Skeletal muscle tissue (tissue), 3 donors: ENCODE measurements at regions not wholly inside any gene's neighbourhood (a gene's known extent, or its start where the extent isn't known, plus 50 kb on each side); places are given as distances from the start of the nearest gene placed in this dataset.
"Not testable (repeated sequence)": the region's sequence is repeated elsewhere in the genome, so short reads cannot be mapped to it uniquely, and the experiment has no call there.

ENCODE experiments used
- H3K27ac ChIP-seq: one replicate; pipeline ENCODE4 v1.7.0; 2013; ENCODE audit warnings: mild to moderate bottlenecking, low read depth, low read length, inconsistent platforms
- H3K27me3 ChIP-seq, 3 donors: one replicate each; pipeline ENCODE4 v1.7.0; 2013; ENCODE audit warnings: low read length in 3 of 3; ENCODE audit not compliant: control insufficient read depth in 3 of 3, insufficient read depth in 3 of 3
- H3K36me3 ChIP-seq, 3 donors: one replicate each; pipeline ENCODE4 v1.7.0; 2013; ENCODE audit warnings: low read length in 3 of 3; ENCODE audit not compliant: control insufficient read depth in 3 of 3, insufficient read depth in 3 of 3
- H3K4me1 ChIP-seq, 3 donors: one replicate each; pipeline ENCODE4 v1.7.0; 2013; ENCODE audit warnings: low read length in 3 of 3, mild to moderate bottlenecking in 3 of 3; ENCODE audit not compliant: control insufficient read depth in 3 of 3, insufficient read depth in 3 of 3
- H3K4me3 ChIP-seq, 3 donors: one replicate each; pipeline ENCODE4 v1.7.0; 2013; ENCODE audit warnings: low read length in 3 of 3
- H3K9ac ChIP-seq, 3 donors: one replicate each; pipeline ENCODE4 v1.7.0; 2013; ENCODE audit warnings: low read length in 3 of 3, mild to moderate bottlenecking in 3 of 3, moderate library complexity in 2 of 3, low read depth in 1 of 3
- H3K9me3 ChIP-seq, 3 donors: one replicate each; pipeline ENCODE4 v1.7.0; 2013; ENCODE audit warnings: low read length in 3 of 3; ENCODE audit not compliant: control insufficient read depth in 3 of 3
- donor health status: Osteomylitis.

DNA sequence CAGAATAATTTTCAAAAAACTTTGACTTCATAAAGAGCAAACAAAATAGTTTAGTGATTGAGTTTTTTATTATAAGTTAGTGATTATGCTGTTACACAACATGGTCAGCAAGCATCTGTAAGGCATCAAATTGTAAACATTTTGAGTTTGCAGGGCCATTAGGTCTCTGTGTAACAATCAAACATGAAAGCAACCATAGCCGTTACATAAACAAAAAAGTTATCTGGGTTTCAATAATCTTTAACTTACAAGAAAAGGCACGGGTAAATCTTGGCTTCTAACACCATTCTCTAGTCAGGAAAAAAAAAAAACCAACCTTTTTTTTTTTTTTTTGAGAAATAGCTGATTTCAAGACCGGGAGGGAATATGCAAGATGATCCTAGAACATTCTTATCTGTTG, 1941.1 kb downstream of the PCDH7 start:
- H3K9ac ChIP-seq, result no peak overlapping the region
- no peaks in the 10 kb centered on the region for H3K27me3 ChIP-seq
- H3K4me1 ChIP-seq, result no peaks in the 10 kb centered on the region
- no peak overlapping the region for H3K27ac ChIP-seq
- H3K36me3 ChIP-seq, result no peaks in the 10 kb centered on the region
- H3K9me3 ChIP-seq, result peaks cover 0 to 2% (median 0%) of the 10 kb centered on the region in 3 donors
- no peak overlapping the region for H3K4me3 ChIP-seq

- no peaks in the 10 kb centered on the region for H3K36me3 ChIP-seq
- no peak overlapping the region for H3K9ac ChIP-seq
- no peak overlapping the region for H3K4me3 ChIP-seq
- peaks cover 0 to 2% (median 0%) of the 10 kb centered on the region in 3 donors for H3K9me3 ChIP-seq
- no peaks in the 10 kb centered on the region for H3K27me3 ChIP-seq
- H3K27ac ChIP-seq, result no peak overlapping the region
- H3K4me1 ChIP-seq, result no peaks in the 10 kb centered on the region
These were observed 1942.6 kb downstream of the PCDH7 start for GRCh38 chr4:32662803-32663202.

DNA sequence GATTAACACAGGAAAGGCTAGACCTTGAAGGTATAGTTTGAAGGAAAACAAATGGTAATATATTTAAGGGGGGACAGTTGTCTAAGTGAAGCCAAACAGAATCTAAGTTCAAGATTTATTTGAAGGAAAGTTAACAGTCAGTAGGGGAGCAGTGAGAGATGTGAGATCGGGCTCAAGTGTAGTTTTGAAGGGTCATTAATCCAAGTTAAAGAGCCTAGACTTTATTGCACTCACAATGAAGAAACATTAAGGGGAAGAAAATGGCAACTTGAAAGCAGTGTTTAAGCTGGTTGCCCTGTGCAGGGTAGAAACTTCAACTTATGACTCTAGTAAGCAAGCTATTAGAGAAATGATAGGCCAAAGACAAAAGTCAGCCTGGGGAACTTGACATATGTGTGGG, 1952.2 kb downstream of the PCDH7 start:
- no peaks in the 10 kb centered on the region for H3K27me3 ChIP-seq
- H3K9ac ChIP-seq, result no peak overlapping the region
- no peaks in the 10 kb centered on the region for H3K36me3 ChIP-seq
- H3K4me3 ChIP-seq, result no peak overlapping the region
- no peaks in the 10 kb centered on the region for H3K4me1 ChIP-seq
- no peak overlapping the region for H3K27ac ChIP-seq
- no peaks in the 10 kb centered on the region for H3K9me3 ChIP-seq

DNA sequence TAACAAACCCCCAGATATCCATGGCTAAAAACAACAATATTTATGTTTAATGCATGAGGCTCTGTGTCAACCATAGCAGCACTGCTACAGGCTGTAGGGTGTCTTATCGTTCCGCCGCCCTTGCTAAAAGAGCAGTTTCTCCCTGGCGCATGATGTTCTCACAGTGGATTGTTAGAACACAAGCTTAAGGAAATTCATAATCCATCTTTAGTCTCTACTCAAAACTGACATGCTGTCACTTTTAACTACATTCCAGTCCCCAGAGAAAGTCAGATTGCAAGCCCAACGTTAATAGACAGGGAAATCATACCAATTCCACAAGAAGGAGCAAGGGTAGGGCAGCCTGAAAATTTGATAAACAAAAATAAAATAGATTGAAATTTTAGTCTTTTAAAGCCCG, 1960.8 kb downstream of the PCDH7 start:
- Histone ChIP-seq H3K4me1 (no peaks in the 10 kb centered on the region), H3K4me3 (no peak overlapping the region), H3K9ac (no peak overlapping the region), H3K27ac (no peak overlapping the region), H3K27me3 (no peaks in the 10 kb centered on the region), H3K36me3 (no peaks in the 10 kb centered on the region), H3K9me3 (no peaks in the 10 kb centered on the region)

DNA sequence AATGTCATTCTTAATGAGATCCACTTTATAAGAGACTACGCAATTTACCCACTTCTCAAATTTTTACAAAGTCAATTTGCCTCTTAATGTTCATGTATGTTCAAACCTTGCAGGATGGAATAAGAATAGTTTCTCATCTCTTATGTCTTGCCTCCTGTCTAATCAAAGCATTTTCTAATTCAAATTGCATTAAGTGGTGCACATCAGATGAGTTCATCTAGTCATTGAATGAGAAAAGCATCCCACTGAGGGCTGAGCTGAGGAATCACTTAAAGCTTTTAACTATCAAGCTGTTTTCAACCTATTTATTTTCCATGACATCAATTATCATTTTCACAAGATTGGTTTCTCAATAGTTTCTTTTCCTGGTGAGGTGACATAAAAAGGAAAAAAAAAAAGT, 1964.0 kb downstream of the PCDH7 start:
- H3K9me3 ChIP-seq, result no peaks in the 10 kb centered on the region
- no peaks in the 10 kb centered on the region for H3K36me3 ChIP-seq
- H3K9ac ChIP-seq, result no peak overlapping the region
- no peak overlapping the region for H3K27ac ChIP-seq
- H3K4me1 ChIP-seq, result no peaks in the 10 kb centered on the region
- H3K27me3 ChIP-seq, result no peaks in the 10 kb centered on the region
- H3K4me3 ChIP-seq, result no peak overlapping the region

DNA sequence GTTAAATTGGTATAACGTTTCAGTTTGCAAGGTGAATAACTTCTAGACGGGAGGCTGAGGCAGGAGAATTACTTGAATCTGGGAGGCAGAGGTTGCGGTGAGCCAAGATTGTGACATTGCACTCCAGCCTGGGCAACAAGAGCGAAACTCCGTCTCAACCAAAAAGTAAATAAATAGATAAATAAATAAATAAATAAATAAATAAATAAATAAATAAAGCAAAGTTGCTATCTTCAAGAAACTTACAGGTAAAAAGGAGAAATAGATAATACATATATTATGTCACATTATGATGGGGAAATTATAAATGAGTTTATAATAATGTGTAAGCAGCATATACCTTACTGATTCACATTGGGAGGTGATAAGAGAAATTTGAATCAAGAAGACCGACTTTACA, 1966.0 kb downstream of the PCDH7 start:
- H3K27ac ChIP-seq, result no peak overlapping the region
- H3K27me3 ChIP-seq, result no peaks in the 10 kb centered on the region
- no peaks in the 10 kb centered on the region for H3K9me3 ChIP-seq
- H3K9ac ChIP-seq, result no peak overlapping the region
- no peaks in the 10 kb centered on the region for H3K4me1 ChIP-seq
- H3K4me3 ChIP-seq, result no peak overlapping the region
- H3K36me3 ChIP-seq, result no peaks in the 10 kb centered on the region

GRCh38 chr4:32689518-32689917, 1969.3 kb downstream of the PCDH7 start:
- Histone ChIP-seq H3K4me1 (no peaks in the 10 kb centered on the region), H3K9me3 (no peaks in the 10 kb centered on the region), H3K4me3 (no peak overlapping the region), H3K27ac (no peak overlapping the region), H3K9ac (no peak overlapping the region), H3K27me3 (no peaks in the 10 kb centered on the region), H3K36me3 (no peaks in the 10 kb centered on the region)

DNA sequence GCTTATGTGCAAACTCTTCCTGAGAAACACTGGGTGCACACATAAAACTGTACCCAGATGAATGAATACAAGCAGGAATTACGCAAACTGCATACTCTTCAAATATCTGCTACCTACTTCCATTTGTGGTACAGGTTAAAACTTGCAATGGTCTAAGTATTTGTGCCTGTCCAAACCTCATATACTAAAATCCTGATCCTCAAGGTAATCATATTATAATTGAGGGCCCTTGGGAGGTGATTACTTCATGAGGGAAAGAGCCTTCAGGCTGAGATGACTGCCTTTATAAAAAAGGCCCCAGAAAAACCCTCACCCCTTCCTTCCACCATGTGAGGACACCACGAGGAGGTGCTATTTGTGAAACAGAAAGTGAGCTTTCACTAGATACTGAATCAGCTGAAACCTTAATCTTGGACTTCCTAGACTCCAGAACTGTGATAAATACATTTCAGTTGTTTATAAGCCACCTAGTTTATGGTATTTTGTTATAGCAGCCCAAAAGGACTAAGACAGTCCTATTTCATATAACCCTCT, 1977.2 kb downstream of the PCDH7 start:
- Histone ChIP-seq H3K4me1 (no peaks in the 10 kb centered on the region), H3K9ac (no peak overlapping the region), H3K27ac (no peak overlapping the region), H3K36me3 (no peaks in the 10 kb centered on the region), H3K27me3 (no peaks in the 10 kb centered on the region), H3K9me3 (no peaks in the 10 kb centered on the region), H3K4me3 (no peak overlapping the region)

- Histone ChIP-seq H3K27ac (no peak overlapping the region), H3K36me3 (no peaks in the 10 kb centered on the region), H3K4me1 (no peaks in the 10 kb centered on the region), H3K9me3 (no peaks in the 10 kb centered on the region), H3K9ac (no peak overlapping the region), H3K27me3 (no peaks in the 10 kb centered on the region), H3K4me3 (no peak overlapping the region)
These were observed 1980.7 kb downstream of the PCDH7 start for GRCh38 chr4:32700838-32701237.

GRCh38 chr4:32706893-32707292, 1986.7 kb downstream of the PCDH7 start:
- no peaks in the 10 kb centered on the region for H3K9me3 ChIP-seq
- no peak overlapping the region for H3K9ac ChIP-seq
- H3K27ac ChIP-seq, result no peak overlapping the region
- H3K4me3 ChIP-seq, result no peak overlapping the region
- no peaks in the 10 kb centered on the region for H3K36me3 ChIP-seq
- H3K4me1 ChIP-seq, result no peaks in the 10 kb centered on the region
- H3K27me3 ChIP-seq, result no peaks in the 10 kb centered on the region

DNA sequence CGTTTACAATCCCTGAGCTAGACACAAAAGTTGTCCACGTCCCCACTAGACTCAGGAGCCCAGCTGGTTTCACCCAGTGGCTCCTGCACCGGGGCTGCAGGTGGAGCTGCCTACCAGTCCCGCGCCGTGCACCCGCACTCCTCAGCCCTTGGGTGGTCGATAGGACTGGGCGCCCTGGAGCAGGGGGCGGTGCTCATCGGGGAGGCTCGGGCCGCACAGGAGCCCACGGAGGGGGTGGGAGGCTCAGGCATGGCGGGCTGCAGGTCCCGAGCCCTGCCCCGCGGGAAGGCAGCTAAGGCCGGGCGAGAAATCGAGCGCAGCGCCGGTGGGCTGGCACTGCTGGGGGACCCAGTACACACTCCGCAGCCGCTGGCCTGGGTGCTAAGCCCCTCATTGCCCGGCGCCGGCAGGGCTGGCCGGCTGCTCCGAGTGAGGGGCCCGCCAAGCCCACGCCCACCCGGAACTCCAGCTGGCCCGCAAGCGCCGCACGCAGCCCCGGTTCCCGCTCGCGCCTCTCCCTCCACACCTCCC, 1996.0 kb downstream of the PCDH7 start:
- H3K9ac ChIP-seq, H3K4me3 ChIP-seq, H3K9me3 ChIP-seq, H3K36me3 ChIP-seq, H3K4me1 ChIP-seq, H3K27me3 ChIP-seq, H3K27ac ChIP-seq: not testable (repeated sequence)
